ENCODE measurements at regions not wholly inside any gene's neighbourhood (a gene's known extent, or its start where the extent isn't known, plus 50 kb on each side); places are given as distances from the start of the nearest gene placed in this dataset.

DNA sequence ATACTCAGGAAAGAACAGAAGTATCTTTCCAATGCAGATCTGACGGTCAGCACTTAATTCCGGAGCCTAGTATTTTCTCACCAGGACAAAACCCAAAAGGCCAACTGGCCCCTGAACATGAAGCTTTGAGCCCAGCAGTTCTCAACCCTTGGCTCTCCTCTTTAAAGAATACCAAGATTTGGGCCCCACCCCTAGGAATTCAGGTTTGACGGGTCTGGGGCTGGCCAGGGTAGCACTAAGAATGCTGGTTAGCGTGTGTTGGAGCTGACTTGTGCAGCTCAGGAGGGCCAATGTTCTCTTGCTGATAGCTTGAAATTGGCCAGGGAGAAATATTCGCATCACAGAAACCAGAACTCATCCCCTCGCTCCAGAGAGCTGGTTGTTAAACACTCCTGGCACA is 88.3 kb upstream of the PTCH1 start:
- TF ChIP-seq, protein P1, sequence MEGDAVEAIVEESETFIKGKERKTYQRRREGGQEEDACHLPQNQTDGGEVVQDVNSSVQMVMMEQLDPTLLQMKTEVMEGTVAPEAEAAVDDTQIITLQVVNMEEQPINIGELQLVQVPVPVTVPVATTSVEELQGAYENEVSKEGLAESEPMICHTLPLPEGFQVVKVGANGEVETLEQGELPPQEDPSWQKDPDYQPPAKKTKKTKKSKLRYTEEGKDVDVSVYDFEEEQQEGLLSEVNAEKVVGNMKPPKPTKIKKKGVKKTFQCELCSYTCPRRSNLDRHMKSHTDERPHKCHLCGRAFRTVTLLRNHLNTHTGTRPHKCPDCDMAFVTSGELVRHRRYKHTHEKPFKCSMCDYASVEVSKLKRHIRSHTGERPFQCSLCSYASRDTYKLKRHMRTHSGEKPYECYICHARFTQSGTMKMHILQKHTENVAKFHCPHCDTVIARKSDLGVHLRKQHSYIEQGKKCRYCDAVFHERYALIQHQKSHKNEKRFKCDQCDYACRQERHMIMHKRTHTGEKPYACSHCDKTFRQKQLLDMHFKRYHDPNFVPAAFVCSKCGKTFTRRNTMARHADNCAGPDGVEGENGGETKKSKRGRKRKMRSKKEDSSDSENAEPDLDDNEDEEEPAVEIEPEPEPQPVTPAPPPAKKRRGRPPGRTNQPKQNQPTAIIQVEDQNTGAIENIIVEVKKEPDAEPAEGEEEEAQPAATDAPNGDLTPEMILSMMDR (conservative IDR thresholded peaks at IDR 0.05 in 1 of 2, IDR thresholded peaks at IDR 0.05 in 1 of 2; ENCODE audit: extremely low read depth in 1 of 2, insufficient read depth in 1 of 2, low read depth in 1 of 2, low read length in 2 of 2), result no peak
- TF ChIP-seq EZH2 (IDR thresholded peaks at IDR 0.05; ENCODE audit: borderline replicate concordance, low read length), result no peak
